ENCODE measurements at regions not wholly inside any gene's neighbourhood (a gene's known extent, or its start where the extent isn't known, plus 50 kb on each side); places are given as distances from the start of the nearest gene placed in this dataset.

GRCh38 chr11:79864882-79865281 lies 424.1 kb upstream of the TENM4 start:
- no peak for DNase-seq (ENCODE audit: low read depth in 2 of 2, low spot score in 1 of 2)

- no peak for DNase-seq (ENCODE audit: low read depth in 2 of 2, low spot score in 1 of 2)
These were observed 419.5 kb upstream of the TENM4 start for GRCh38 chr11:79860336-79860735.

DNA sequence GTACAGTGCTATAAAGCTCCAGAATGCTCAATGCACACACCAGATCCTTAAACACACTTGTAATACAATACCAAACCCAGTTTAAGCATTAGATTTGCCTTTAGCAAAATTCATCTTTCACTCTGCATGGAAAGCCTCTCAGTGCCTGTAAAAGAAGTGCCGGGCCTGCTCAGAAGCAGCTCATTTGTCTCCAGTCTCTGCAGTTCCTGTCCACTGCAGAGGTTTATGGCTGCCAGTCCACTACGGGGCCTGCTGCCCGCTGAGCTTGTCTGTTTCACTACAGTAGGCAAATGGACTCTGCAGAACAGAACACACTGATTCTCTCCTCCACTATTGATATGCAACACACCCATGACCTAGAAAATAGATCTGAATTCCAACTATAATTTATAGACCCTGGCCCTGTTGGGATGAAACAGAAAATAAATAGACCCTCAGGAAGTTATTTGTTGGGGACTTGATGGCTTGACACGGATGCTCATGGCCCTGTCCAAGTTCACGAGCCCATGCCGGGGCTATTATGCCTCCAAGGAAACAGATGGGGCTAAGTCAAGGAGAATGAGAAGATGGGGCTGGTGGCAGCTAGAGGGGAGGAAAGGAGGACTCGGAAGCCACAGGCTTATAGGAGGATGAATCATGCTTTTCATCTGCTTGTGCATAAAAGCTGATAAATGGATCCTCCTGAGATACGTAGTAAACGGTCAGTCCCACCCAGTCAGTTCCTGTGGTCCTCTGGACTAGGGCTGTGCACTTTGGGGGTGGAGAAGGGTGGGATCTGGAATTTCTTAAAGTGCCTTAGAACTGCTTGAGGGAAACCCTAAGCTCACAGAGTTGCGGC lies 416.8 kb upstream of the TENM4 start:
- DNase-seq (ENCODE audit: low read depth in 2 of 2, low spot score in 1 of 2): no peak

DNA sequence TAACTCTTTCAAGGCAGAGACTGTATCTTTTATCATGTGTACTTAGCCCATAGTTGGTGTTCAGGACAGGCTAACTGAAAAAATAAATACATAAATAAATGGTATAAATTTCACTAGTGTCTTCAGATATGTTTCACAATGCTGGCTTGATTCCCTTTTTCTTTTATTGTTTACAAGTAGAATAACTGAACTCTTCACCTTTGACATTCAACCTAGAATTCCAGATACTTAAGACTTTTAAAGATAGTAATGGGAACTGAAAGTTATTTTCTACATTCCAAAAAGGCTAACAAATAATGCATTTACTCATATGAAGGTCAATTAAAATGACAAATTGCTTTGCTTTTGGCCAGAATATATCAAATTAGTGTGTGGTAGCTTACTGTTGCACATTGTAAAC lies 411.3 kb upstream of the TENM4 start:
- no peak for DNase-seq (ENCODE audit: low read depth in 2 of 2, low spot score in 1 of 2)

DNA sequence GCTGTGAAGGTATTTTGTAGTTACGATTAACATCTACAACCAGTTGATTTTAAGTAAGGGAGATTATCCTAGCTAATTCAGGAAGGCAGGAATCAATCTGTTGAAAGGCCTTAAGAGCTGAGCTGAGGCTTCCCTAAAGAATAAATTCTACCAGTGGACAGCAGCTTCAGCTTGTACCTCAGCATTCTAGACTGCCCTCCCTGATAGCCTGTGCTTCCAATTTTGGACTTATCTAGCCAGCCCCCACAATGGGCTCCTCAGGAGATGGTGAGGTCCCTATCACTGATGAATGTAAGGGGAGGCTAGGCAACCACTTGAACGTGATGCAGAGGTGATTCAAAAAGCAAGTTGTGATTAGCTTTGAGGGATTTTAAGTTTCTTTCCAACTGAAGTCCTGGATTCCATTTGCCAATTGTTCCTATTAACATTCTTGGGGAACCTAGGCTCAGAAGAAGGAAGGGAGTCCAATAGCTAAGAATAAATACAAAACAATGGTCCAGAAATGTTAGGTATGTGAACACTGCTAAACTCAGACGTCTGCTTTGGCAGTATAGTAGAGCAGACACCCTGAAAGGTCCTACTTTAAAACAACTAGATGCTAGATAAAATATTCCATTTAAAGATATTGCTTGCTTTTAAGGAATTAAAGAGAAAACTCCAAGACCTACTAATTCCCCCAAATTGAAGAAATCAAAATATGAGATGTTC lies 404.3 kb upstream of the TENM4 start:
- DNase-seq (ENCODE audit: low read depth in 2 of 2, low spot score in 1 of 2): no peak

DNA sequence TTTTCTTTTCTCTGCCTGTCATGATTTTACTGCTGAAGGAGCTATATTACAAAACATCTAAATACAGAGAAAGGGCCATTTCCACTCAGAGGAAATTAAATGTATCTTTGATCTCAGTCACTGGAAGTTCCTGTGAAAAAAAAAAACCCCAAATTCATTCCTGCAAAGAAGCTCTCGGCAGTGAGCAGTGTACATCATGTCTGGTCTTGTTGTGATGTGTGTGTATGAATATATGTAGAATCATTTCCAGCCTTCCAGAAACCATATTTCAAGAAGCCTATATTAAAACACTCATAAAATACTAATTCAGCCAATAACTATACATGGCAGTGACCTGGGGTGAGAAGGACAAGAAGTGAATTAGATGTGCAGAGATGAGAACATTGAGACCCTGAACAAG lies 393.2 kb upstream of the TENM4 start:
- no peak for DNase-seq (ENCODE audit: low read depth in 2 of 2, low spot score in 1 of 2)

- DNase-seq (ENCODE audit: low read depth in 2 of 2, low spot score in 1 of 2): no peak
These were observed 389.6 kb upstream of the TENM4 start for GRCh38 chr11:79830446-79830845.

DNA sequence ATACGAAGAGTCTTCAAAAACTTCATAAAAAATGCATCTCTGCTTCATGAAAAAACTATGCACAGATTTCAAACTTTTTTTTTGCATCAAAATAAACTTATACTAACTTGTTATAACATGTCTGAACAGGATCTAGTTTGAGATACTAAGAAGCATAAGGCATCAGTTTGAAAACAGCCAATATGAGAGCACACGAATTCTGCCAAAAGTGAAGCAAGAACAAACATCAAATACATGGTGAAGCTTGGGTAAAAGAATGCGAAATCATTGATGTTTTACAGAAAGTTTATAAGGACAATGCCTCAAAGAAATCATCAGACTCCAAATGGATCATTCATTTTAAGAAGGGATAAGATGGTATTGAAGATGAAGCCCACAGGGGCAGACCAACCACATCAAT lies 389.1 kb upstream of the TENM4 start:
- no peak for DNase-seq (ENCODE audit: low read depth in 2 of 2, low spot score in 1 of 2)

DNA sequence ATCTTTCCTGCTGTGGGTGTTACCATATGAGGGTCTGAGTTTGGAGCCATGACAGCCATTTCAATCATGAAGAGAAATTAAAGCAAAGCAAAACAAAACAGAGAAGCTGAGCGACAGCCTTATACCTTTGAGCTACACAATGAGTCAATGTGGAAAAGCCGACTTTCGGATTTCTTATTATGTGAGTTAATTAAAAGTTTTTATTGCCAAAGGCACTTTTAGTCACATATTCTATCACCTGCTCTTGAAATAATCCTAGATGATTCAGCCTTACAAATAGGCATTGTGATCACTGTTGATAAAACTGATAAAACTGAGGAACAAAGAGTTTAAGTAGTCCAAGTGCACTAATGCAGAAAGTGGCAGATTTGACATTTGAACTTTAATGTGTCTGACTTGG lies 381.9 kb upstream of the TENM4 start:
- no peak for DNase-seq (ENCODE audit: low read depth in 2 of 2, low spot score in 1 of 2)

GRCh38 chr11:79813551-79813950 lies 372.7 kb upstream of the TENM4 start:
- DNase-seq (ENCODE audit: low read depth in 2 of 2, low spot score in 1 of 2): no peak

DNA sequence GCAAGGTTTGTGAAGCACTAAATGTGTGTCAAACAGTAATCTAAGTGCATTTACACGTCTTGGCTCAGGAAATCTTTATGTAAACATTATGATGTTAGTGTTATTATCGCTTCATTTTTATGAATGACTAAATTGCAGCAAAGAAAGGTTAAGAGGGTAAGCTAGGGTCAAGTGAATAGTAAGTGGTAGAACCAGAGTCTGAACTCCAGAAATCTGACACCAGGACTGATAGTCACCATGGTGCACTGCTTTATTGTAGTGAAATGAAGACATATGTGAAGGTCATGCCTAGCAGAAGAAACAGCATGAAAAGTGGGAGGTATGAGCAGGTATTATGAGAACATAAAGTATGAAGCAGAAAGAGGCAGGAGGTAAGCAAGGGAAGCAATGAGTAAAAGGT lies 368.7 kb upstream of the TENM4 start:
- no peak for DNase-seq (ENCODE audit: low read depth in 2 of 2, low spot score in 1 of 2)

GRCh38 chr11:79807506-79807905 lies 366.7 kb upstream of the TENM4 start:
- no peak for DNase-seq (ENCODE audit: low read depth in 2 of 2, low spot score in 1 of 2)

GRCh38 chr11:79796704-79797103 lies 355.9 kb upstream of the TENM4 start:
- DNase-seq (ENCODE audit: low read depth in 2 of 2, low spot score in 1 of 2): no peak

DNA sequence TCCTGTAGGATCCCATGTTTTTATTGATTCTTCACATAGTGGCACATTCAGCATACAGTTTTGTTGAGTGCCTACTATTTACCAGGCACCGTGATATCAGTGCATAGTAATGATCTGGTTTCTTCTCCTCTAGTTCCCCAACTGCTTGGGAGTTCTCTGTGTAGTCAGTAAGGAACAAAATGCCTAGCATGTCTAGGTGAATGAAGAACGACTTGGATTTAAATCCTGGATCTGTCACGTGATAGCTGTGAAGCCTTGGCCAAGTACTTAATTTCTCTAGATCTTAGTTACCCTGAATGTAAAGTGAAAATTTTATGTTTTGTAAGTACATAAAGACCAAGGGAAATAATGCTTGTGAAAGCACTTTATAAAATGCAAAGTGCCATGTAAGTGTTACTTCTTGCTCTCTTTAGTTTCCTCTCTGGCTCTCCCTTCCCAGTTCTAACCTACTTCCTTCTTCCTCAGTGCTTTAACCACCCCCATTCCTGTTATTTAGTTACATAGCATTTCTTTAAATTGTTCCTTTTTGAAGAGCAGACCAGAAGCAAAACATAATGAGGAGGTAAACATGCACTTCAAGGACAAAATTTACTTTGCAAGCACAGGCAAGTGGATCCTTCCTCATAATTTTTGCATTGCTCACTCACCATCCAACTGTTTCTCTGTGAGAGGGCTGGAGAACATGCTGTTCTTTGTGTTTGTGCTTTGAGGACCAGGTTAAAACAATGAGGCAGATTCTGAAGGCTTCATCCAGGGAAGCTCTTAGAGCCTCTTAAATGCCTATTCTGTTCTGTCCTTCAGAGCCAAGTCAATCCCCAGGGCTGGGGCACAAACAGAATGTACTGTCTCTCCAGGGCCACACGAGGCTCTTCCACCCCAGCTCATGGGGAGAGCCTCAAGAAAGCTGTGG lies 353.9 kb upstream of the TENM4 start:
- DNase-seq (ENCODE audit: low read depth in 2 of 2, low spot score in 1 of 2): no peak

DNA sequence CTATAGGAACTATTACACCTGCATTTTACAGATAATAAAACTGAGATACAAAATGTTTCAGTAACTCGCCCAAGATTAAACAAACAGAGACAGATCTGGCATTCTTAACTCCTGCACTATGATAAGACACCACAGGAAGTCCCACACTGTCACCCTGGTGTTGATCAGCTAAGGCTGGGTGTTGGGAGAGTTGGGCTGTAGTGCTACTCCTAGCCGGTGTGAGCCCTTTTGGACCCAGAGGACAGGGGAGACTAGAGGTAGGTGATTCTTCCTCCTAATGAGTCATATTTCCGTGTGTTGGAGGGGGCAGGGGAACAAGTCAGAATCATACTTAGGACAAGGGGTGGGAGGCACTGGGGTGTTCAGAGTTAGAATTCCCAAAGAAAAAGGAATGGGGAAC lies 353.2 kb upstream of the TENM4 start:
- no peak for DNase-seq (ENCODE audit: low read depth in 2 of 2, low spot score in 1 of 2)

DNA sequence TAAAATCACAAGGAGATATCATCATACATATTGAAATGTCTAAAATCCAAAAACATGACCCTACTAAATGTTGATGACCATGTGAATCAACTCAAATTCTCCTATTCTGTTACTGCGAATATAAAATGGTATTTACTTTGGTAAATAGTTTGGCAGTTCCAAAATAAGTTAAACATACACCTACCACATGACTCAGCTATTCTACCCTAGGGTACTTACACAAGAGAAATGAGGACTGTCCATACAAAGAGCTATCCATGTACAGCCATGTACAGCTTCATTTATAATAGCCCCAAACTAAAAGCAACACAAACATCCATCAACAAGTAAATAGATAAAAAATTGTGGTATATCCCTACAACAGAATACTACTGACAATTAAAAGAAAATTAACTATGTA lies 346.1 kb upstream of the TENM4 start:
- DNase-seq (ENCODE audit: low read depth in 2 of 2, low spot score in 1 of 2): no peak

DNA sequence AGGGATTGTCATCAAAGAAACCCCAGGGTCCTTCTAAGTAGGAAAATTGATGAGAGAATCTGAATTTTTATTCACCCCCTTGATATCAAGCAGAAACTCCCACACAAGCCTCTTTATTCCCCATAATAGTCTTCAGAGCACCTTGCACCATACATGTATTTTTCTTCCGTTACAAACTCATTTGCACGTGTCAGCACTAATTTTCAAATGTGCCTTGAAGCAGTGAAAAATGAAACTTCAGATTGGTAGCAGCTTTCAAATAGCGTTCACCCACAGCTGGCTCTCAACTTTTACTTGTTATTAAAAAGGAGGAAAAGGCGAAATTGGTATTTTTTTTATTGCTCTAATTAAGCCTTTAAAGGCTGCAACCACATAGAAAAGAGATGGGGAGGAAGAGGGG lies 343.0 kb upstream of the TENM4 start:
- DNase-seq (ENCODE audit: low read depth in 2 of 2, low spot score in 1 of 2): no peak

DNA sequence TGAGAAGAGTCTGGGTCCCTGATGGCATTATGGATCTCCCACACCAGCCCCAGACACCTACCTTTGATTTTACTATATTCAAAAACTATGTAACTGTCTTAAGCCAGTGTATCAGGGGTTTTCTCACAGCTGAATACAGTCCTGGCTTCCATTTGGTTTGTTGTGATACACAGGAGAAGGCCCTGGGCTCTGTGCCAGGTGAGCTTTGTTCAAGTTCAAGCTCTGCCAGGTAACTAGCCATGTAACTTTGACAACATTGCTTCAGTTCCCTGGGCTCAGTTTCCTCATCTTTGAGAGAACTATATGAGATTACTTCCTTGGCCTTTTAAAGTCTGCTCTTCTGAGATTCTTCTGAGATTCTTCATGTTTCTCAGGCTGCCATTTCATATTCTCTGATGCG lies 327.5 kb upstream of the TENM4 start:
- DNase-seq (ENCODE audit: low read depth in 2 of 2, low spot score in 1 of 2): no peak

GRCh38 chr11:79762279-79762921 lies 321.6 kb upstream of the TENM4 start:
- no peak for DNase-seq (ENCODE audit: low read depth in 2 of 2, low spot score in 1 of 2)

DNA sequence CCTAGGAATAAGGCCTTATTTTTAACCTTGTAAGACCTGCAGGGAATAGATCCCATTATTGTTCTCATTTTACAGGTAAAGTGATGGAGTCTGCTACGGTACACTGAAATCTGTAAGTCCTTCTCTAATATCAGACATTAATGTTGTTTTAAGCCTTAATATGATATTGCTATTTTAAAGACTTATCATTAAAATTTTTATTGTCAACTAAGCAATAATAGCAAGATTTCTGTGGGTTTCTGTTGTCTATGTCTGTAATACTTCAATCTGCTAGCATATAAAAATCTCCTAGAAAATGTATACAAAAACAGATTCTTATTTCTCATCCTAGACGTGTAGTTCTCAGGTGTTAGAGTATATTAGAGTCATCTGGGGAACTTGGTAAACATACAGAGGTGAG lies 317.5 kb upstream of the TENM4 start:
- DNase-seq (ENCODE audit: low read depth in 2 of 2, low spot score in 1 of 2): no peak

GRCh38 chr11:79747406-79747805 lies 306.6 kb upstream of the TENM4 start:
- no peak for DNase-seq (ENCODE audit: low read depth in 2 of 2, low spot score in 1 of 2)

Data from stimulated activated CD8-positive, alpha-beta memory T cell treated with anti-CD3 and anti-CD28 coated beads, Interleukin-4, amount 100 ng/mL, for 1 hour (primary cell).